ENCODE measurements at regions not wholly inside any gene's neighbourhood (a gene's known extent, or its start where the extent isn't known, plus 50 kb on each side); places are given as distances from the start of the nearest gene placed in this dataset.
A peak's percentile ranks its signal among the peaks of the same experiment; 100 is the strongest.

DNA sequence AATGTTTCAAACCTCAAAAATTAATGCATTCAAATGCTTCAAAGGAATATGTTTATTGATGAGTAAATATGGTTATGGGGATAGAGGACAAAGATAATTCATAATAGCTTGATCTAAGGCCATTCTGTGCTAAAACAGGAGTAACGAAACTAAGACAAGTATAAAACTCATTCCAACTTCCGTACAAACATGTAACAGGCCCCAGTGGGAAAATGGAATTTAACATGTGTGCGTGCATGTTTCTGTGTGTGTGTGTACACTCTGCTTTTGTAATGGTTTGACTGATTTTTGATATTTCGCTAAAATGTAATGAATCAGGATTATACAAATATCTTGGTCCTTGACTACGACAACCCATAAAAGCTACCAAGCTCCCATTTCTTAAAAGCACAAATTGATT is 91.0 kb downstream of the KLF12 start:
- no peaks in the 10 kb centered on the region for H3K4me1 ChIP-seq (ENCODE audit: control insufficient read depth, insufficient read depth, low read length)
- intact Hi-C loops (cut with micrococcal nuclease; ENCODE audit: unreplicated experiment) (no loop called here), in situ Hi-C loops (cut with HindIII; ENCODE audit: low pct_unique_long_range_greater_than_20kb, low sequenced_read_pairs) (no loop called here)

GRCh38 chr13:74040200-74040599 is 94.0 kb downstream of the KLF12 start:
- ChIA-PET CTCF (no interaction called here), POLR2A (no interaction called here)
- Histone ChIP-seq H3K4me1 (ENCODE audit: control insufficient read depth, insufficient read depth, low read length) (no peaks in the 10 kb centered on the region), H3K27ac (ENCODE audit: low read length) (no peak overlapping the region), H3K4me3 (ENCODE audit: low read depth in 2 of 2, low read length in 2 of 2) (no peak overlapping the region), H3K9me3 (ENCODE audit: control insufficient read depth, insufficient read depth, low read depth, low read length) (no peaks in the 10 kb centered on the region), H3K36me3 (ENCODE audit: control insufficient read depth, insufficient read depth, low read length) (no peaks in the 10 kb centered on the region), H3K27me3 (ENCODE audit: control insufficient read depth, insufficient read depth, low read length) (no peaks in the 10 kb centered on the region)
- DNase-seq (ENCODE audit: low read depth, low spot score) (peak; percentile 18), ATAC-seq (peak; percentile 88)
- BruUV-seq (replicated peaks), result no TSS peak
- in situ Hi-C loops (cut with HindIII; ENCODE audit: low pct_unique_long_range_greater_than_20kb, low sequenced_read_pairs) (no loop called here), intact Hi-C loops (cut with micrococcal nuclease; ENCODE audit: unreplicated experiment) (no loop called here)
- TF ChIP-seq, protein P1, sequence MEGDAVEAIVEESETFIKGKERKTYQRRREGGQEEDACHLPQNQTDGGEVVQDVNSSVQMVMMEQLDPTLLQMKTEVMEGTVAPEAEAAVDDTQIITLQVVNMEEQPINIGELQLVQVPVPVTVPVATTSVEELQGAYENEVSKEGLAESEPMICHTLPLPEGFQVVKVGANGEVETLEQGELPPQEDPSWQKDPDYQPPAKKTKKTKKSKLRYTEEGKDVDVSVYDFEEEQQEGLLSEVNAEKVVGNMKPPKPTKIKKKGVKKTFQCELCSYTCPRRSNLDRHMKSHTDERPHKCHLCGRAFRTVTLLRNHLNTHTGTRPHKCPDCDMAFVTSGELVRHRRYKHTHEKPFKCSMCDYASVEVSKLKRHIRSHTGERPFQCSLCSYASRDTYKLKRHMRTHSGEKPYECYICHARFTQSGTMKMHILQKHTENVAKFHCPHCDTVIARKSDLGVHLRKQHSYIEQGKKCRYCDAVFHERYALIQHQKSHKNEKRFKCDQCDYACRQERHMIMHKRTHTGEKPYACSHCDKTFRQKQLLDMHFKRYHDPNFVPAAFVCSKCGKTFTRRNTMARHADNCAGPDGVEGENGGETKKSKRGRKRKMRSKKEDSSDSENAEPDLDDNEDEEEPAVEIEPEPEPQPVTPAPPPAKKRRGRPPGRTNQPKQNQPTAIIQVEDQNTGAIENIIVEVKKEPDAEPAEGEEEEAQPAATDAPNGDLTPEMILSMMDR (IDR thresholded peaks at IDR 0.05), result peak; percentile 73
- TF ChIP-seq POLR2AphosphoS5 (IDR thresholded peaks at IDR 0.05; ENCODE audit: low read depth, low read length) (no peak), SIN3A (IDR thresholded peaks at IDR 0.05; ENCODE audit: borderline replicate concordance, insufficient read depth, low read depth, low read length) (no peak), TCF7L2 (IDR thresholded peaks at IDR 0.05; ENCODE audit: low read depth, low read length) (no peak), REST (IDR thresholded peaks at IDR 0.05; ENCODE audit: insufficient read depth in 1 of 2, low read depth in 2 of 2, low read length in 1 of 2) (no peak)

More for the DNA sequence above, 91.0 kb downstream of the KLF12 start:
- Histone ChIP-seq H3K36me3 (ENCODE audit: control insufficient read depth, insufficient read depth, low read length) (no peaks in the 10 kb centered on the region), H3K27me3 (ENCODE audit: control insufficient read depth, insufficient read depth, low read length) (no peaks in the 10 kb centered on the region), H3K9me3 (ENCODE audit: control insufficient read depth, insufficient read depth, low read depth, low read length) (no peaks in the 10 kb centered on the region), H3K4me3 (ENCODE audit: low read depth in 2 of 2, low read length in 2 of 2) (no peak overlapping the region), H3K27ac (ENCODE audit: low read length) (no peak overlapping the region)
- no TSS peak for BruUV-seq (replicated peaks)
- ATAC-seq, result no peak
- ChIA-PET CTCF (no interaction called here), POLR2A (no interaction called here)
- DNase-seq (ENCODE audit: low read depth, low spot score), result no peak
- TF ChIP-seq TCF7L2 (IDR thresholded peaks at IDR 0.05; ENCODE audit: low read depth, low read length) (no peak), REST (IDR thresholded peaks at IDR 0.05; ENCODE audit: insufficient read depth in 1 of 2, low read depth in 2 of 2, low read length in 1 of 2) (no peak), SIN3A (IDR thresholded peaks at IDR 0.05; ENCODE audit: borderline replicate concordance, insufficient read depth, low read depth, low read length) (no peak)
